ENCODE measurements at regions not wholly inside any gene's neighbourhood (a gene's known extent, or its start where the extent isn't known, plus 50 kb on each side); places are given as distances from the start of the nearest gene placed in this dataset.

- Histone ChIP-seq H3K4me3 (no peak overlapping the region), H3K36me3 (ENCODE audit: insufficient read depth, low read length) (no peaks in the 10 kb centered on the region), H3K9ac (ENCODE audit: insufficient read length) (no peak overlapping the region), H3K27ac (no peak overlapping the region), H3K9me3 (ENCODE audit: low read depth, low read length) (no peaks in the 10 kb centered on the region)
- DNase-seq (ENCODE audit: low read depth, low spot score): no peak
- TF ChIP-seq POLR2AphosphoS5 (IDR thresholded peaks at IDR 0.05; ENCODE audit: borderline replicate concordance, low read depth, low read length) (no peak), EZH2 (IDR thresholded peaks at IDR 0.05) (no peak), FOXP2 (optimal IDR thresholded peaks at IDR 0.05; ENCODE audit: control extremely low read depth, extremely low read length, insufficient read depth) (no peak)
Observed at GRCh38 chrX:16033331-16033730, 90.0 kb upstream of the GRPR start.

DNA sequence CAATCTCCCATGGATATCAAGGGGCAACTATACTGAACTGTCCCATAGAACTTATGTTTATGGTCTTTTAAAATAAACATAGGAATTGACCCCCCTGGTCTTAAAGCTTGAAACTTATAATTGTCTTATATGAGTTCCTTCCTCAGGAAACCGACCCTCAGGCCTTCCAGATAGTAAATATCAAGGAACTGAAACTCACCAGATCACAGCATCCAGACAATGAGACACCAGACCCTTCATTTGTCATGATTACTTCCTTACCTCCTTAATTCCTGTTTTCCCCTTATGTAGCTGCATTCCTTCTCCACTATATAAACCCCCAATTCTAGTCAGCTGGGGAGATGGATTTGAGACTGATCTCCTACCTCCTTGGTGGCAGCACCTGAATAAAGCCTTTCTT, 94.8 kb upstream of the GRPR start:
- no peak overlapping the region for H3K9ac ChIP-seq (ENCODE audit: insufficient read length)
- TF ChIP-seq POLR2AphosphoS5 (IDR thresholded peaks at IDR 0.05; ENCODE audit: borderline replicate concordance, low read depth, low read length) (no peak), FOXP2 (optimal IDR thresholded peaks at IDR 0.05; ENCODE audit: control extremely low read depth, extremely low read length, insufficient read depth) (no peak)
- H3K36me3 ChIP-seq (ENCODE audit: insufficient read depth, low read length): no peaks in the 10 kb centered on the region
- H3K9me3 ChIP-seq (ENCODE audit: low read depth, low read length): no peaks in the 10 kb centered on the region
- H3K4me3 ChIP-seq: no peak overlapping the region
- no peak overlapping the region for H3K27ac ChIP-seq
- no peak for DNase-seq (ENCODE audit: low read depth, low spot score)

DNA sequence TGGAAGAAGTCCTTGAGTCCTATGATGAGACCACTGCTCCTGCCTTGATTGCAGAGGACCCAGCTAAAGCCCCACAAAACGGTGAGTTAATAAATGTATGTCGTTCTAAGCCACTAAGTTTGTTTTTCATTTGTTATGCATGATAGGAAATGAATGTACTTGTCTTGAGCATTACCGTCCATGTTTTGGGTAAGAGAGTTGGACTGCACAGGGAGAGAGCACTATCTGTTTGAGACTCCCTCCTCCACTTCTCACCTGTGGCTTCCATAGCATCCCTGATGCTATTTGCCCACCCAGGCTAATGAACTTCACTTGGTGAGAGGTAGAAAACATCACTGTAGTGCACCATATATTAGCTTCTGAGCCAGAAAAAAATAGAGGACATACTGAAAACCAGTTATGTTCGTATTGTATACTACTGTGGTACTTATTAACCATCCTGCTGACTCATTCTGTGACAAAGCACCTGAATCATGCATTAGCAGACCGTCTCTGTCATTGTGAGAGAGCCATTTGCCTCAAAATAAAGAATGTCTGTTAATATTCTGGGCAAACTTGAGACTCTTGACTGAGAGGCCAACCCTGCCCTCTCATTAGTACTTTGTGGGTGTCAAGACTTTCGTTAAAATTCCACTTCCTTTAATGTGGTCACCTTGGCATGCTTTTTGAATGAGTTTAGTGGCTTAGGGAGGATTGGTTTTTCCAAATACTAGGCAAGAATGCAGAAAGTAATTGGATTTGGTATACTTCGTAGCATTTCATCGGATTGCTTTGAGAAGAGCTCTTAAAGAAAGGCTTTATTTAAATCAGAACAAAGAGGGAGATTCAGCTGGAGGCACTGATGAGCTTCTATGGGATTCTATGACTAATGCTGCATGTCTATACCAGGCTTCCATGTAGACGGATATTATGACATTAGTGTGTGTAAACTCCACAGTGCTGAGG, 99.3 kb upstream of the GRPR start:
- no peak overlapping the region for H3K27ac ChIP-seq

DNA sequence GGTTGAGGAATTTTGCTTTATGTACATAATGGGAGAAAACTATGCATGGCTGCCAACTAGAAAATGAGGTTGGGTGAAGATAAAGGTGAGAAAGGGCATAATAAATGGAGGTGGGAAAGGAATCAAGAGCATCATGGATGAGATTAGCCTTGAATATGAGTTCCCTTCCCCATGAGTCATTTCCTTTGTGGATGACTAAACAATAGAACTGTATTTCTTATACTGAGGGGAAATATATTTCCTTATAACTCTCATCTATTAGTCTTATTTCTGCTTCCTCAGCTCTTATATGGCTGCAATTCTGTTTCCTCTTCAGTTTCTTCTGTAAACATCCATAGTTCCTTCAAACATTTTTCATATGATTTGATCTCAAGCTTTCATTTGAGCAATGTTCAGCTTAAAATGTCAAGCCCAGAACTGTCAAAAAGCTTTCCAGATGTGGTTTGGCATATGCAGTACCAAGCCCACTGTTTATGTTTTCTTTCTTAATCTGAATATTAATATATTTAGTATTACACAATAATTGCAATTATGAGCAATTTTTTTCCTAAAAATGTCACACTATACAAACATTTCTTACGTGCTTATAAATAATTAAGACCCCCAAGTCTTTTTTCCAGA, 100.7 kb upstream of the GRPR start:
- no peak for TF ChIP-seq POLR2AphosphoS5 (IDR thresholded peaks at IDR 0.05; ENCODE audit: borderline replicate concordance, low read depth, low read length)
- no peak for TF ChIP-seq FOXP2 (optimal IDR thresholded peaks at IDR 0.05; ENCODE audit: control extremely low read depth, extremely low read length, insufficient read depth)
- TF ChIP-seq EZH2 (IDR thresholded peaks at IDR 0.05): no peak
- H3K4me3 ChIP-seq: no peak overlapping the region
- no peaks in the 10 kb centered on the region for H3K36me3 ChIP-seq (ENCODE audit: insufficient read depth, low read length)
- no peak overlapping the region for H3K9ac ChIP-seq (ENCODE audit: insufficient read length)
- no peak overlapping the region for H3K27ac ChIP-seq
- H3K9me3 ChIP-seq (ENCODE audit: low read depth, low read length): no peaks in the 10 kb centered on the region
- no peak for DNase-seq (ENCODE audit: low read depth, low spot score)

More for the DNA sequence above, 99.3 kb upstream of the GRPR start:
- Histone ChIP-seq H3K9ac (ENCODE audit: insufficient read length) (no peak overlapping the region), H3K4me3 (no peak overlapping the region), H3K9me3 (ENCODE audit: low read depth, low read length) (no peaks in the 10 kb centered on the region), H3K36me3 (ENCODE audit: insufficient read depth, low read length) (no peaks in the 10 kb centered on the region)
- DNase-seq (ENCODE audit: low read depth, low spot score): no peak
- no peak for TF ChIP-seq POLR2AphosphoS5 (IDR thresholded peaks at IDR 0.05; ENCODE audit: borderline replicate concordance, low read depth, low read length)
- TF ChIP-seq FOXP2 (optimal IDR thresholded peaks at IDR 0.05; ENCODE audit: control extremely low read depth, extremely low read length, insufficient read depth): no peak

DNA sequence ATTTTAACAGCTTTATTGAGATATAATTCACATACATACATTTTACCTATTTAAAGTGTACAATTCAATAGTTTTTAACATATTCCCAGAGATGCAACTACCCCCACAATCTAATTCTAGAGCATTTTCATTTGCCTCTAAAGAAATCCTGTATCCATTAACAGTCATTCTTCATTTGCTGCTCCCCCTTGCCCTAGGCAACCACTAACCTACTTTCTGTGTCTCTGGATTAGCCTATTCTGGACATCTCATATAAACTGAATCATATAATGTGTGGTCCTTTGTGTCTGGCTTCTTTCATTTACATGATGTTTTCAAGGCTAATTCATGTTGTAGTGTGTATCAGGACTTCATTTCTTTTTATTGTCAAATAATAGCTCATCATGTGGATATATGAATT, 105.1 kb upstream of the GRPR start:
- H3K9me3 ChIP-seq (ENCODE audit: low read depth, low read length): no peaks in the 10 kb centered on the region
- H3K4me3 ChIP-seq: no peak overlapping the region
- no peak for DNase-seq (ENCODE audit: low read depth, low spot score)
- H3K27ac ChIP-seq: no peak overlapping the region
- TF ChIP-seq EZH2 (IDR thresholded peaks at IDR 0.05) (no peak), POLR2AphosphoS5 (IDR thresholded peaks at IDR 0.05; ENCODE audit: borderline replicate concordance, low read depth, low read length) (no peak), FOXP2 (optimal IDR thresholded peaks at IDR 0.05; ENCODE audit: control extremely low read depth, extremely low read length, insufficient read depth) (no peak)
- no peaks in the 10 kb centered on the region for H3K36me3 ChIP-seq (ENCODE audit: insufficient read depth, low read length)
- no peak overlapping the region for H3K9ac ChIP-seq (ENCODE audit: insufficient read length)

- TF ChIP-seq EZH2 (IDR thresholded peaks at IDR 0.05) (no peak), FOXP2 (optimal IDR thresholded peaks at IDR 0.05; ENCODE audit: control extremely low read depth, extremely low read length, insufficient read depth) (no peak), POLR2AphosphoS5 (IDR thresholded peaks at IDR 0.05; ENCODE audit: borderline replicate concordance, low read depth, low read length) (no peak)
- H3K9me3 ChIP-seq (ENCODE audit: low read depth, low read length): no peaks in the 10 kb centered on the region
Observed at GRCh38 chrX:16014171-16014570, 109.2 kb upstream of the GRPR start.

DNA sequence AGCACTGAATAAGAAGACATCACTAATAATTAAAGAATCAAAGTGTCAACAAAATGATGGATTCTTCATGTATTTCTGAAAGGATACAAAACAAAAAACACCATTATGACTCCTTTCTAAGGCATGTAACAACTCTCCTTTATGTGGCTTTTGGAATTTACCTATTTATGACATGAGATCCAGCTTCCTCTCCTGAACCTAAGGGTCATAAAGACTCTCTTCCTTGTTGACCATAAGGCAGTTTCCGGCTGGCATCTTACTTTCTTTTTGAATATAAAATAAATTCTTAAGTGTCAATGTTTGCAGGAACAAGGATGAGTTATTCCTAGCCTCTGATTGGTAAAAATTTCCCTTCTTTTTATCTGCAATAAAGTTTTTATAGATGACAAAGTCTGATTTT, 111.1 kb upstream of the GRPR start:
- TF ChIP-seq FOXP2 (optimal IDR thresholded peaks at IDR 0.05; ENCODE audit: control extremely low read depth, extremely low read length, insufficient read depth): no peak
- no peak for TF ChIP-seq EZH2 (IDR thresholded peaks at IDR 0.05)
- TF ChIP-seq POLR2AphosphoS5 (IDR thresholded peaks at IDR 0.05; ENCODE audit: borderline replicate concordance, low read depth, low read length): no peak
- no peaks in the 10 kb centered on the region for H3K9me3 ChIP-seq (ENCODE audit: low read depth, low read length)
- H3K36me3 ChIP-seq (ENCODE audit: insufficient read depth, low read length): no peaks in the 10 kb centered on the region
- DNase-seq (ENCODE audit: low read depth, low spot score): no peak
- H3K4me3 ChIP-seq: no peak overlapping the region
- no peak overlapping the region for H3K27ac ChIP-seq
- H3K9ac ChIP-seq (ENCODE audit: insufficient read length): no peak overlapping the region

More at GRCh38 chrX:16014171-16014570, 109.2 kb upstream of the GRPR start:
- Histone ChIP-seq H3K27ac (no peak overlapping the region), H3K4me3 (no peak overlapping the region), H3K36me3 (ENCODE audit: insufficient read depth, low read length) (no peaks in the 10 kb centered on the region), H3K9ac (ENCODE audit: insufficient read length) (no peak overlapping the region)
- DNase-seq (ENCODE audit: low read depth, low spot score): no peak

DNA sequence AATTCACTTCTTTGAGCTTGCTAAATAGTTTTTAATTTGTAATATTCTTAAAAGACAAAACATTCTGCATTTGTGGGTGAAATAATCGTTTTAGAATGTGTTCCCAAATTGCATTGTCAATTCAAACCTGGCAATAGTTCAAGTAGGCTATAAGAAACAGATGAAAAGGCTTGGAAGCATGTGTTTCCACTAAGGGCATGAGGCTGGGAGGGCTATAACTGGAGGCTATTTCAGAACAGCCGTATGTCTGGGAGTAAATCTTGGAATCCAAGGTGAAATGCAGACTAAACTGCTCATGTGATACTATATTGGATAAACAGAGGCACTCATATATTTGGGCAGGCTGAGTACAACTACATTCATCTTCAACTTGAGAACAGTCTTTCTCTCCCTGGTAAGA, 117.4 kb upstream of the GRPR start:
- Histone ChIP-seq H3K36me3 (ENCODE audit: insufficient read depth, low read length) (no peaks in the 10 kb centered on the region), H3K9ac (ENCODE audit: insufficient read length) (no peak overlapping the region), H3K27ac (no peak overlapping the region), H3K4me3 (no peak overlapping the region), H3K9me3 (ENCODE audit: low read depth, low read length) (no peaks in the 10 kb centered on the region)
- TF ChIP-seq EZH2 (IDR thresholded peaks at IDR 0.05): no peak
- TF ChIP-seq POLR2AphosphoS5 (IDR thresholded peaks at IDR 0.05; ENCODE audit: borderline replicate concordance, low read depth, low read length): no peak
- TF ChIP-seq FOXP2 (optimal IDR thresholded peaks at IDR 0.05; ENCODE audit: control extremely low read depth, extremely low read length, insufficient read depth): no peak
- DNase-seq (ENCODE audit: low read depth, low spot score): no peak

All from SK-N-MC (cell line).